Transverse colon (tissue), 4 donors: ENCODE measurements at regions not wholly inside any gene's neighbourhood (a gene's known extent, or its start where the extent isn't known, plus 50 kb on each side); places are given as distances from the start of the nearest gene placed in this dataset.

Experiments used
- POLR2A ChIP-seq: fragments of 450-650 bp; IDR thresholded peaks from one replicate; pipeline ENCODE4 v1.6.1; 2016; ENCODE audit warnings: antibody characterized with exemption, mild to moderate bottlenecking, moderate library complexity
- POLR2AphosphoS5 ChIP-seq, 3 donors: sonication (generic); formaldehyde crosslinking; IDR thresholded peaks; one replicate each; pipeline ENCODE4 v1.6.1; 2016; ENCODE audit warnings: antibody characterized with exemption in 3 of 3
- TF ChIP-seq, protein P1 (sequence below), 5 experiments: fragments of 200-600 bp in 3 of 5; fragments of 450-650 bp in 2 of 5; sonication (generic) in 3 of 5; IDR thresholded peaks; 1 replicate in 2 of 5; 2 replicates in 3 of 5; pipeline ENCODE4 v1.5.1; 2016 to 2017; ENCODE audit warnings: antibody characterized with exemption in 5 of 5, inconsistent platforms in 3 of 5, mild to moderate bottlenecking in 2 of 5, moderate library complexity in 1 of 5

DNA sequence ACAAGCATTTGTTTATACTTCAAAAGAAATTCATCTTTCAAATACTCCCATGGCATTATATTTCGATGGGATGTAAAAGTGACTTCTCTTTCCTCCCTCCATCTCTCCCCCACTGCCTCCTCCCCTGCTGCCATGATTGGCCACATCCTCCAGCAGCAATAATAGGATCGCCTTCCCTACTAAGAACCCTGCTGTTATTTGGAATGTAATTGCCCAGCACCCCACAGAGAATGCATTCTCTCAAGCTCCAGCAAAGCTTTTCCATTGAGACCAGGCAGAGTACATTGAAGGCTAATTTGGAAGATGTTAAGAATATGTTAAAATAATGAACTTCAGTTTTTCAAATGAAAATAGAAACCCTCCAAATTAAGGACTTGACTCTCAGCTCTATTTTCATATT lies 375.4 kb upstream of the ACVR2A start:
- TF ChIP-seq, protein P1, sequence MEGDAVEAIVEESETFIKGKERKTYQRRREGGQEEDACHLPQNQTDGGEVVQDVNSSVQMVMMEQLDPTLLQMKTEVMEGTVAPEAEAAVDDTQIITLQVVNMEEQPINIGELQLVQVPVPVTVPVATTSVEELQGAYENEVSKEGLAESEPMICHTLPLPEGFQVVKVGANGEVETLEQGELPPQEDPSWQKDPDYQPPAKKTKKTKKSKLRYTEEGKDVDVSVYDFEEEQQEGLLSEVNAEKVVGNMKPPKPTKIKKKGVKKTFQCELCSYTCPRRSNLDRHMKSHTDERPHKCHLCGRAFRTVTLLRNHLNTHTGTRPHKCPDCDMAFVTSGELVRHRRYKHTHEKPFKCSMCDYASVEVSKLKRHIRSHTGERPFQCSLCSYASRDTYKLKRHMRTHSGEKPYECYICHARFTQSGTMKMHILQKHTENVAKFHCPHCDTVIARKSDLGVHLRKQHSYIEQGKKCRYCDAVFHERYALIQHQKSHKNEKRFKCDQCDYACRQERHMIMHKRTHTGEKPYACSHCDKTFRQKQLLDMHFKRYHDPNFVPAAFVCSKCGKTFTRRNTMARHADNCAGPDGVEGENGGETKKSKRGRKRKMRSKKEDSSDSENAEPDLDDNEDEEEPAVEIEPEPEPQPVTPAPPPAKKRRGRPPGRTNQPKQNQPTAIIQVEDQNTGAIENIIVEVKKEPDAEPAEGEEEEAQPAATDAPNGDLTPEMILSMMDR (IDR thresholded peaks at IDR 0.05), result no peak
- no peak for TF ChIP-seq POLR2A
- TF ChIP-seq POLR2AphosphoS5 (IDR thresholded peaks at IDR 0.05), result no peak
